H9 (cell line): ENCODE measurements at regions not wholly inside any gene's neighbourhood (a gene's known extent, or its start where the extent isn't known, plus 50 kb on each side); places are given as distances from the start of the nearest gene placed in this dataset.

Source experiments
- DNase-seq: peaks from one replicate; pipeline ENCODE4 v3.0.0-alpha.2; 2017
- H2AFZ ChIP-seq: one replicate; pipeline ENCODE4 v1.6.1; 2013; ENCODE audit warnings: mild to moderate bottlenecking, low read length, control low read depth, moderate library complexity
- H2AK5ac ChIP-seq: 2 replicates; pipeline ENCODE4 v1.6.1; 2013; ENCODE audit warnings: low read length, control low read depth, mixed read lengths; ENCODE audit not compliant: insufficient read length
- H2BK120ac ChIP-seq: one replicate; pipeline ENCODE4 v1.6.1; 2013; ENCODE audit warnings: low read depth, mild to moderate bottlenecking, low read length, control low read depth, inconsistent platforms; ENCODE audit not compliant: poor library complexity, severe bottlenecking
- H2BK12ac ChIP-seq: 2 replicates; pipeline ENCODE4 v1.6.1; 2013; ENCODE audit warnings: low read length, control low read depth, mixed read lengths, low read depth; ENCODE audit not compliant: insufficient read length
- H2BK15ac ChIP-seq: 2 replicates; pipeline ENCODE4 v1.6.1; 2013; ENCODE audit warnings: low read depth, low read length, control low read depth
- H2BK20ac ChIP-seq: one replicate; pipeline ENCODE4 v1.6.1; 2013; ENCODE audit warnings: low read depth, mild to moderate bottlenecking, low read length, control low read depth, inconsistent platforms; ENCODE audit not compliant: poor library complexity, severe bottlenecking
- H2BK5ac ChIP-seq: 2 replicates; pipeline ENCODE4 v1.6.1; 2013; ENCODE audit warnings: low read length, control low read depth, mixed read lengths; ENCODE audit not compliant: insufficient read length
- H3K14ac ChIP-seq: 2 replicates; pipeline ENCODE4 v1.6.1; 2013; ENCODE audit warnings: low read length, control low read depth; ENCODE audit not compliant: insufficient read depth
- H3K18ac ChIP-seq: 2 replicates; pipeline ENCODE4 v1.6.1; 2013; ENCODE audit warnings: low read depth, mild to moderate bottlenecking, mixed read lengths, low read length, control low read depth; ENCODE audit not compliant: insufficient read length
- H3K23ac ChIP-seq: 2 replicates; pipeline ENCODE4 v1.6.1; 2013; ENCODE audit warnings: low read length, control low read depth, mixed read lengths, low read depth; ENCODE audit not compliant: insufficient read length
- H3K23me2 ChIP-seq: 2 replicates; pipeline ENCODE4 v1.6.1; 2013; ENCODE audit warnings: low read depth, mild to moderate bottlenecking, mixed read lengths, low read length, control low read depth; ENCODE audit not compliant: insufficient read length, poor library complexity, severe bottlenecking
- H3K27ac ChIP-seq: 2 replicates; pipeline ENCODE4 v1.5.1; 2013; ENCODE audit warnings: low read length, control low read depth, mixed read lengths, low read depth; ENCODE audit not compliant: insufficient read length
- H3K27me3 ChIP-seq: 2 replicates; pipeline ENCODE4 v1.6.1; 2013; ENCODE audit warnings: low read length, control low read depth, inconsistent platforms; ENCODE audit not compliant: insufficient read depth
- H3K4ac ChIP-seq: 2 replicates; pipeline ENCODE4 v1.6.1; 2013; ENCODE audit warnings: low read depth, mild to moderate bottlenecking, control low read depth, inconsistent platforms, low read length, moderate library complexity
- H3K4me1 ChIP-seq: 2 replicates; pipeline ENCODE4 v1.6.1; 2013; ENCODE audit warnings: low read length, control low read depth, inconsistent platforms; ENCODE audit not compliant: insufficient read depth
- H3K4me2 ChIP-seq: 2 replicates; pipeline ENCODE4 v1.6.1; 2013; ENCODE audit warnings: low read length, control low read depth, mixed read lengths; ENCODE audit not compliant: insufficient read length, insufficient read depth
- H3K56ac ChIP-seq: 2 replicates; pipeline ENCODE4 v1.6.1; 2013; ENCODE audit warnings: low read depth, mild to moderate bottlenecking, mixed read lengths, low read length, control low read depth; ENCODE audit not compliant: insufficient read length
- H3K79me1 ChIP-seq: 2 replicates; pipeline ENCODE4 v1.6.1; 2013; ENCODE audit warnings: low read depth, mild to moderate bottlenecking, moderate library complexity, low read length, control low read depth, inconsistent platforms; ENCODE audit not compliant: insufficient read depth, poor library complexity, severe bottlenecking
- H3K79me2 ChIP-seq: 2 replicates; pipeline ENCODE4 v1.6.1; 2013; ENCODE audit warnings: low read length, control low read depth, inconsistent platforms; ENCODE audit not compliant: insufficient read depth
- H3K9ac ChIP-seq: 2 replicates; pipeline ENCODE4 v1.6.1; 2013; ENCODE audit warnings: low read length, control low read depth, mixed read lengths; ENCODE audit not compliant: insufficient read length; ENCODE audit errors: extremely low read depth
- H3K9me3 ChIP-seq: one replicate; pipeline ENCODE4 v1.6.1; 2013; ENCODE audit warnings: low read depth, low read length, inconsistent platforms; ENCODE audit not compliant: control insufficient read depth
- H3T11ph ChIP-seq: one replicate; pipeline ENCODE4 v1.6.1; 2013; ENCODE audit warnings: mild to moderate bottlenecking, low read length, control low read depth, inconsistent platforms
- H4K20me1 ChIP-seq: one replicate; pipeline ENCODE4 v1.6.1; 2013; ENCODE audit not compliant: control insufficient read depth, insufficient read length, insufficient read depth
- H4K5ac ChIP-seq: 2 replicates; pipeline ENCODE4 v1.6.1; 2013; ENCODE audit warnings: low read depth, mild to moderate bottlenecking, mixed read lengths, low read length, control low read depth; ENCODE audit not compliant: insufficient read length
- H4K8ac ChIP-seq: replicated peaks from 2 replicates; pipeline ENCODE4 v1.6.1; 2013; ENCODE audit warnings: low read length, control low read depth, mixed read lengths, low read depth; ENCODE audit not compliant: insufficient read length
- H4K91ac ChIP-seq: 2 replicates; pipeline ENCODE4 v1.6.1; 2013; ENCODE audit warnings: low read depth, mild to moderate bottlenecking, moderate library complexity, mixed read lengths, low read length, control low read depth; ENCODE audit not compliant: insufficient read length
- H3K27ac Mint-ChIP-seq, 3 experiments: 2 replicates in 2 of 3; 3 replicates in 1 of 3; pipeline ENCODE4 v1.8.0; 2020 to 2021; ENCODE audit warnings: mixed read lengths in 3 of 3, mild to moderate bottlenecking in 1 of 3, moderate library complexity in 1 of 3
- H3K27me3 Mint-ChIP-seq: 2 replicates; pipeline ENCODE4 v1.8.0; 2021; ENCODE audit warnings: low read depth, mild to moderate bottlenecking, moderate library complexity, mixed read lengths
- H3K36me3 Mint-ChIP-seq, 3 experiments: 2 replicates in 2 of 3; 3 replicates in 1 of 3; pipeline ENCODE4 v1.8.0; 2020 to 2021; ENCODE audit warnings: low read depth in 3 of 3, mixed read lengths in 3 of 3; ENCODE audit not compliant: insufficient read depth in 1 of 3
- H3K4me1 Mint-ChIP-seq, 2 experiments: 2 replicates each; pipeline ENCODE4 v1.8.0; 2020; ENCODE audit warnings: mixed read lengths in 2 of 2
- H3K4me3 Mint-ChIP-seq, 2 experiments: 2 replicates in 1 of 2; 3 replicates in 1 of 2; pipeline ENCODE4 v1.8.0; 2020 to 2021; ENCODE audit warnings: mild to moderate bottlenecking in 2 of 2, mixed read lengths in 2 of 2, moderate library complexity in 1 of 2
- H3K9me3 Mint-ChIP-seq, 2 experiments: 2 replicates in 1 of 2; 3 replicates in 1 of 2; pipeline ENCODE4 v1.8.0; 2020; ENCODE audit warnings: mild to moderate bottlenecking in 2 of 2, mixed read lengths in 2 of 2, moderate library complexity in 1 of 2
- CTCF ChIP-seq: fragments of 200-600 bp; sonication (generic); conservative IDR thresholded peaks from 3 replicates; pipeline ENCODE4 v1.8.0; 2021; ENCODE audit warnings: antibody characterized with exemption, mild to moderate bottlenecking
- WGBS: extraction: QIAGEN DNeasy Blood & Tissue Kit; methylation state at CpG from one replicate; pipeline ENCODE4 v1.1.7; 2013; ENCODE audit warnings: missing lambda C conversion rate, low lambda C conversion rate, mixed read lengths; ENCODE audit not compliant: insufficient read length; ENCODE audit errors: extremely low coverage; 5-methylcytosine and 5-hydroxymethylcytosine counted together

GRCh38 chr6:3518356-3519190 lies 61.7 kb upstream of the SLC22A23 start:
- H4K20me1 ChIP-seq = no peaks in the 10 kb centered on the region
- H2BK15ac ChIP-seq = no peak overlapping the region
- Mint-ChIP-seq H3K4me1 (peaks cover 3 to 13% of the 10 kb centered on the region in 2 experiments; a peak in 3 of 4 replicates), H3K36me3 (no peaks in the 10 kb centered on the region; a peak in 1 of 7 replicates), H3K9me3 (peaks cover 0 to 3% of the 10 kb centered on the region in 2 experiments; a peak in 2 of 5 replicates), H3K27me3 (peaks cover 14% of the 10 kb centered on the region), H3K27ac (no peak overlapping the region; a peak in 1 of 7 replicates), H3K4me3 (no peak overlapping the region; a peak in 1 of 5 replicates)
- no peak overlapping the region for H3K9ac ChIP-seq
- H3T11ph ChIP-seq = no peak overlapping the region
- H3K27me3 ChIP-seq = no peaks in the 10 kb centered on the region
- no peaks in the 10 kb centered on the region for H3K23me2 ChIP-seq
- H3K27ac ChIP-seq = no peak overlapping the region
- H2AK5ac ChIP-seq = no peak overlapping the region
- no peak overlapping the region for H3K4me2 ChIP-seq
- no peak overlapping the region for H3K4ac ChIP-seq
- H2AFZ ChIP-seq = no peak overlapping the region
- H3K79me2 ChIP-seq = no peaks in the 10 kb centered on the region
- H2BK12ac ChIP-seq = no peak overlapping the region
- no peaks in the 10 kb centered on the region for H3K79me1 ChIP-seq
- no peaks in the 10 kb centered on the region for H3K9me3 ChIP-seq
- H3K4me1 ChIP-seq = no peaks in the 10 kb centered on the region
- peak; percentile 43 for DNase-seq
- H3K14ac ChIP-seq = no peak overlapping the region
- no peak overlapping the region for H4K5ac ChIP-seq
- H4K8ac ChIP-seq = no peak overlapping the region
- no peak overlapping the region for H2BK120ac ChIP-seq
- no CpG with 5 or more reads among the region's 15 CpGs for WGBS
- no peak overlapping the region for H3K18ac ChIP-seq
- no peak overlapping the region for H2BK5ac ChIP-seq
- H4K91ac ChIP-seq = no peak overlapping the region
- TF ChIP-seq CTCF = no peak
- H3K23ac ChIP-seq = no peak overlapping the region
- H2BK20ac ChIP-seq = no peak overlapping the region
- H3K56ac ChIP-seq = no peak overlapping the region
